Ectodermal cell (in vitro differentiated cells): ENCODE measurements at regions not wholly inside any gene's neighbourhood (a gene's known extent, or its start where the extent isn't known, plus 50 kb on each side); places are given as distances from the start of the nearest gene placed in this dataset.

Experiments
- H3K27ac ChIP-seq: 2 replicates; pipeline ENCODE4 v1.7.0; 2013; ENCODE audit warnings: mild to moderate bottlenecking, low read depth, low read length; ENCODE audit not compliant: insufficient read depth, poor library complexity, severe bottlenecking
- H3K27me3 ChIP-seq: 2 replicates; pipeline ENCODE4 v1.7.0; 2013; ENCODE audit warnings: mild to moderate bottlenecking, low read length; ENCODE audit not compliant: insufficient read depth, control insufficient read depth, poor library complexity, severe bottlenecking
- H3K36me3 ChIP-seq: one replicate; pipeline ENCODE4 v1.7.0; 2013; ENCODE audit warnings: low read length; ENCODE audit not compliant: control insufficient read depth, insufficient read depth
- H3K4me1 ChIP-seq: one replicate; pipeline ENCODE4 v1.7.0; 2013; ENCODE audit warnings: low read length; ENCODE audit not compliant: control insufficient read depth, insufficient read depth
- H3K4me3 ChIP-seq: 2 replicates; pipeline ENCODE4 v1.7.0; 2013; ENCODE audit warnings: low read depth, low read length, control low read depth; ENCODE audit not compliant: insufficient read depth
- H3K9me3 ChIP-seq: 2 replicates; pipeline ENCODE4 v1.7.0; 2013; ENCODE audit warnings: mild to moderate bottlenecking, low read length, moderate library complexity; ENCODE audit not compliant: control insufficient read depth
- WGBS, 2 experiments: methylation state at CpG; one replicate each; pipeline ENCODE4 v1.1.7; 2013; ENCODE audit warnings: missing lambda C conversion rate in 2 of 2; 5-methylcytosine and 5-hydroxymethylcytosine counted together

DNA sequence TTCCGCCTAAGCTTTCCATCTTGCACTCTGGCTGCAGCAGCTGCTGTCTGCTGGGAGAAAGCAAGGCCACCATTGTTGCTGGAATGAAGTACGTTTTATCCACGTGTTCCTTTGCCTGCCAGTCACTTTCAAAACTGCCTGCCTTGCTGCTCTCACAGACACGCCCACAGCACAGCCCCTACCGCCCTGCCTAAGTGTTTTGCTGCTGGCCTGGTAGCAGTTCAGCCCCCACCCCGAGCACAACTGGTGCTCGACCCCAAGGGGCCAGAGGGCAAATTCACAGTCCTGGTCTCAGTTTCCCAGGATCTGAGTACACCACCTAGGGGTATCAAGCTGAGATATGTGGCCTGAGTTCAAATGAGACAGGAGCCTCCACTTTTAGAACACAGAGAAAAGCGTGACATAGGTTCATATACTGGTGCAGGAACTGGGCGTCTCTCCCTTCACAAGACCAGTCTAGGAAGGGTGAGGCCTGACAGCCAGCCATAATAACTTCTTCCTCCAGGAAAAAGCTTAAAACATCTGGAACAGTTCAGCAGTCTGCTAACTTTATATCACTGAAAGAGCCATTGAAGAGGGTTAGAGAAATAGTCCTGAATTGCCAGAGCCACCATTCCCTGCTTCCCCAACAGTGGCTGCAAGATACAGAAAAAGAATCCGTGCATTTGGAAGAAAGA is 1012.3 kb downstream of the ZPLD1 start:
- H3K36me3 ChIP-seq, result no peaks in the 10 kb centered on the region
- H3K27ac ChIP-seq, result no peak overlapping the region
- no peaks in the 10 kb centered on the region for H3K9me3 ChIP-seq
- H3K27me3 ChIP-seq, result no peaks in the 10 kb centered on the region
- no peaks in the 10 kb centered on the region for H3K4me1 ChIP-seq
- WGBS, 2 experiments, result 87 to 88% methylated on average over 10 of the region's 10 CpGs
- no peak overlapping the region for H3K4me3 ChIP-seq

- Histone ChIP-seq H3K4me1 (no peaks in the 10 kb centered on the region), H3K4me3 (no peak overlapping the region), H3K27ac (no peak overlapping the region), H3K27me3 (no peaks in the 10 kb centered on the region), H3K36me3 (no peaks in the 10 kb centered on the region), H3K9me3 (no peaks in the 10 kb centered on the region)
- 100% methylated on average over 1 of the region's 1 CpG; no CpG with 5 or more reads in 1 of the 2 experiments for WGBS, 2 experiments
These were observed 1018.3 kb downstream of the ZPLD1 start for GRCh38 chr3:103453152-103453551.

- H3K36me3 ChIP-seq, result no peaks in the 10 kb centered on the region
- H3K9me3 ChIP-seq, result no peaks in the 10 kb centered on the region
- H3K4me3 ChIP-seq, result no peak overlapping the region
- WGBS, 2 experiments, result 89 to 92% methylated on average over 3 of the region's 3 CpGs
- no peaks in the 10 kb centered on the region for H3K4me1 ChIP-seq
- no peaks in the 10 kb centered on the region for H3K27me3 ChIP-seq
- no peak overlapping the region for H3K27ac ChIP-seq
These were observed 1025.0 kb downstream of the ZPLD1 start for GRCh38 chr3:103459815-103460214.

DNA sequence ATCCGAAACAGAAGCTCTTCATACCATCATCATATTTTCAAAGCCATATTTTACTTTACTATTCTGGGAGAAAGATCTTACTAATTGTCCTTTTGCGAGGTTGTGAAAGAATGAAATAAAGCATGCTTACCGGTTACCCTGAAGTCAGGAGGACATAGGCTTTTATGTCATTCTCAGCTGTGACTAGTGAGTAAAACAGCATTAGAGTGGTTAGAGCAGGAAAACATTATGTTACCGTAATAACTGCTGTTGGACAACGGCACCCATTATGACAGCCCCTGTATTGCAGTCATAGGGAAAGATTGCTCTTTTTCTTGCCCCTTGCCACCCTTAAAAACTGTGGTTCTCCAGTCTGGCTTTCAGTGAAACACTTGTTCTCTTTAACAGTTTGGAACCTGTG is 1035.7 kb downstream of the ZPLD1 start:
- H3K4me3 ChIP-seq, result no peak overlapping the region
- H3K27ac ChIP-seq, result no peak overlapping the region
- no peaks in the 10 kb centered on the region for H3K36me3 ChIP-seq
- 93 to 97% methylated on average over 5 of the region's 5 CpGs for WGBS, 2 experiments
- no peaks in the 10 kb centered on the region for H3K9me3 ChIP-seq
- no peaks in the 10 kb centered on the region for H3K27me3 ChIP-seq
- no peaks in the 10 kb centered on the region for H3K4me1 ChIP-seq

DNA sequence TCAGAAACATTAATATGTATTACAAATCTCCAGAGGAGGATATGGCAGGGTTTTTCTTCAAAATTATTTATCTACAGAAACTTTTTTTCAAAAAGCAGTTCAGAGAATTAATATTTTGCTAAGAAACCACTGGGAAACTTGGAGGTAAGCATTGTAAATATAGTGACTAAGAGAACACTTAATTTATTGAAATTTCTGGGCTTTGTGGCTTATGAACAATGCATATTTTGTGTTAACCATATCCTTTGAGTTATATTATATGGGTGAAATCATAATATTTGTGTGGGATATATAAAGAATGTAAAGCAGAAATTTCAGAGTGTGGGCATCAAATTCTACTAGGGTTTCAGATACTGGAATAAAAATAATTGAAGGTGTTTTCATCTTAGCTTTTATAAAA is 1059.2 kb downstream of the ZPLD1 start:
- no peaks in the 10 kb centered on the region for H3K36me3 ChIP-seq
- H3K4me3 ChIP-seq, result no peak overlapping the region
- H3K27ac ChIP-seq, result no peak overlapping the region
- H3K9me3 ChIP-seq, result no peaks in the 10 kb centered on the region
- no peaks in the 10 kb centered on the region for H3K4me1 ChIP-seq
- no peaks in the 10 kb centered on the region for H3K27me3 ChIP-seq

DNA sequence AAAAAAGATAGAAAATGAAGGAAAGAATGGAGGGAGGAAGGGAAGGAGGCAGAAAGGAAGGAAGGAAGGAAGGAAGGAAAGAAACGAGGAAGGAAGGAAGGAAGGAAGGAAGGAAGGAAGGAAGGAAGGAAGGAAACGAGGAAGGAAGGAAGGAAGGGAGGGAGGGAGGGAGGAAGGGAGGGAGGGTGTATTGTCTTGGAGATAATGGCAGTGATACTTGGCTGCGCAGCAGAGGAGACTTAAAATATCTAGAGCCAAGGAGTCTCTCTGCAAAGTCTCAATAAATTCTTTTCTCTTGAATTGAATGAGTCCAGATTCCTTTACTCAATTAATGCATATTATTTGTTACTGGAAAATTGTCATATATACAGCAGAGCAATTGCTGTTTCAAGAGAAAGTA is 1059.7 kb downstream of the ZPLD1 start:
- no peaks in the 10 kb centered on the region for H3K9me3 ChIP-seq
- no peaks in the 10 kb centered on the region for H3K27me3 ChIP-seq
- H3K4me1 ChIP-seq, result no peaks in the 10 kb centered on the region
- 79 to 88% methylated on average over 3 of the region's 3 CpGs for WGBS, 2 experiments
- H3K27ac ChIP-seq, result no peak overlapping the region
- H3K4me3 ChIP-seq, result no peak overlapping the region
- H3K36me3 ChIP-seq, result no peaks in the 10 kb centered on the region

DNA sequence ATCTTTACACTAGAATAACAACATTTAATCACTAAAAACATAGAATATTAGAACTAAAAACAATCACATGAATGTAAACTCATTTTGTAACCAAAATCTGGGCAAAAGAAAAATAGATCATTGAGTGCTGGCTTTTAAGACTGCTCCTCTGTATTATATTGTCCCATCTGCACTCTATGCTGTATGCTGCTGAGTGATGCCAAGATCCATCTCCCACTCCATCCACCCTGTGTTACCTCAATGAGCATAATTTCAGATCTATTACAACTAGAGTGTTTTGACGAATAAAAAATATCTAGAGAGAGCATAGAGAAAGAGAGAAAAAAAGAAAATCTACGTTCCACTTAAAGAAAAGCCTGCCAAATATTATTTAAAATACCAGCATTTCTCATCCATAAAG is 1060.4 kb downstream of the ZPLD1 start:
- H3K9me3 ChIP-seq, result no peaks in the 10 kb centered on the region
- no peak overlapping the region for H3K4me3 ChIP-seq
- H3K4me1 ChIP-seq, result no peaks in the 10 kb centered on the region
- H3K27me3 ChIP-seq, result no peaks in the 10 kb centered on the region
- WGBS, 2 experiments, result no CpG with 5 or more reads among the region's 2 CpGs
- no peak overlapping the region for H3K27ac ChIP-seq
- H3K36me3 ChIP-seq, result no peaks in the 10 kb centered on the region

DNA sequence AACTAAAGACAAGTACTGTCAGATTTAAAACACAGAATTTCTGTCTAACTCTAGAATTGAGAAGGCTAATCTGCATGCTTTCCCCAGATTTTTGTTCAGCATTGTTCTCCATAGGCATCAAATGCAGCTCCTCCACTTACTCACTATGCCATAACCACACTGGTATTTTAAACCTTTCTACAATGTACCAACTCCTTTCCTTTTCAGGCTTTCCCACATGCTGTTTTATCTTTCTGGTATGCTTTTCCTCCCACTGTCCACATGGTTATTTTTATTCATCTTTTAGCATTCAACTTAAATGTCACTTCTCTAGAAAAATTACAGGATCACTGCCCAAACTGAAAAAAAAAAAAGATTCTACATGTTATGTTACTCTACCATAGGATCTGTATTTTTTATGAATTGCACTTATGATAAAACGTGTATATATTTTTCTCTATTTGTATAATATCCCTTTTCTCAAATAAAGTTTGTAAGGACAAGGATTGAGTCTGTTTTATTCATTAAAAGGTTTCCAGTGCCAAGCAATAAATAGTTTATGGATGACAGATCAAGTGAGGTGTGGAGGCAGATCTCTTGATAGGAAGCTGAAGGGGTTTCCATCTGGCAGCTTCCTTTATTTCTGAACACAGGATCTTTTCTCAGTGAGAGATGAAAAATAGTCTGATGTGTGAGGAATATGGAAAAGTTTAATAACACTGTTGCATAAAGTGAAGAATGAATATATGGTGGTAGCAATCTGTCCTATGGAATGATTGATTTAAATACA is 1064.5 kb downstream of the ZPLD1 start:
- no peaks in the 10 kb centered on the region for H3K36me3 ChIP-seq
- no peaks in the 10 kb centered on the region for H3K9me3 ChIP-seq
- no CpG with 5 or more reads among the region's 1 CpG for WGBS, 2 experiments
- no peak overlapping the region for H3K27ac ChIP-seq
- no peak overlapping the region for H3K4me3 ChIP-seq
- no peaks in the 10 kb centered on the region for H3K27me3 ChIP-seq
- no peaks in the 10 kb centered on the region for H3K4me1 ChIP-seq

DNA sequence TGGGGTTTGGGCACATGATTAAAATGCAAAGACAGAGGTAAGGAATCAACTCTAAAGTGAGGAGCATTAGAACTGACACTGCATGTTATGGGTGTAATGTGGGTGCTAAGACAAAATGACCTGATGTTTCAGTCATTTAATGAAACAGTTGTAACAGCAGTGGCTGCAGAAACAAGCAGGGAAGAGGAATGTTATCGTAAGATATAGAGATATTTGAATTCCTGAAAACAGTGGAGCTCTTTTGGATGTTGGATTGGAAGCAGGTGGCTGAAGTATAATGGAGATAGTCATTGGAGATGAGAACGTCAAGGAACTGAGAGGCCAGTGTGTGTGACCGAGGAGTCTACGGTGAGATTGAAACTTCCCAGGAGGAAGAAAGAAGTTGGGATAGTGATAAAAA is 1065.2 kb downstream of the ZPLD1 start:
- WGBS, 2 experiments, result 91% methylated on average over 4 of the region's 4 CpGs
- Histone ChIP-seq H3K4me3 (no peak overlapping the region), H3K27ac (no peak overlapping the region), H3K9me3 (no peaks in the 10 kb centered on the region), H3K4me1 (no peaks in the 10 kb centered on the region), H3K27me3 (no peaks in the 10 kb centered on the region), H3K36me3 (no peaks in the 10 kb centered on the region)

- H3K4me1 ChIP-seq, result no peaks in the 10 kb centered on the region
- H3K36me3 ChIP-seq, result no peaks in the 10 kb centered on the region
- no peaks in the 10 kb centered on the region for H3K27me3 ChIP-seq
- 92 to 100% methylated on average over 1 to 2 of the region's 2 CpGs for WGBS, 2 experiments
- H3K27ac ChIP-seq, result no peak overlapping the region
- no peak overlapping the region for H3K4me3 ChIP-seq
- H3K9me3 ChIP-seq, result no peaks in the 10 kb centered on the region
These were observed 1075.9 kb downstream of the ZPLD1 start for GRCh38 chr3:103510760-103511159.
